Upper lobe of left lung (tissue), 6 donors: ENCODE measurements at regions not wholly inside any gene's neighbourhood (a gene's known extent, or its start where the extent isn't known, plus 50 kb on each side); places are given as distances from the start of the nearest gene placed in this dataset.
A peak's percentile ranks its signal among the peaks of the same experiment; 100 is the strongest.
"Not testable (repeated sequence)": the region's sequence is repeated elsewhere in the genome, so short reads cannot be mapped to it uniquely, and the experiment has no call there.

Source experiments
- ATAC-seq, 2 donors: fragments of 200-7000 bp; cut with Tn5 transposase; one replicate each; pipeline ENCODE4 v1.9.1; 2022; ENCODE audit warnings: mild to moderate bottlenecking in 2 of 2, moderate library complexity in 2 of 2; ENCODE audit not compliant: low FRiP score in 2 of 2
- DNase-seq, 2 donors: peaks; one replicate each; pipeline ENCODE4 v3.0.0-alpha.2; 2019 to 2020
- H3K27ac ChIP-seq, 4 donors: fragments of 200-600 bp; sonication (generic); one replicate each; pipeline ENCODE4 v1.5.1; 2016 to 2019
- H3K27me3 ChIP-seq, 4 donors: fragments of 200-600 bp; sonication (generic); one replicate each; pipeline ENCODE4 v1.5.1; 2017 to 2019
- H3K36me3 ChIP-seq, 4 donors: fragments of 200-600 bp; sonication (generic); one replicate each; pipeline ENCODE4 v1.5.1; 2016 to 2019
- H3K4me1 ChIP-seq, 4 donors: fragments of 200-600 bp; sonication (generic); one replicate each; pipeline ENCODE4 v1.5.1; 2018 to 2019
- H3K4me3 ChIP-seq, 4 donors: fragments of 200-600 bp; sonication (generic); one replicate each; pipeline ENCODE4 v1.5.1; 2017 to 2019; ENCODE audit warnings: mild to moderate bottlenecking in 2 of 4, moderate library complexity in 1 of 4
- H3K9me3 ChIP-seq, 4 donors: fragments of 200-600 bp; sonication (generic); one replicate each; pipeline ENCODE4 v1.5.1; 2018 to 2019
- CTCF ChIP-seq, 6 experiments: fragments of 450-650 bp in 4 of 6; fragments of 200-600 bp in 2 of 6; sonication (generic) in 2 of 6; IDR thresholded peaks; one replicate each; pipeline ENCODE4 v1.5.1; 2016 to 2019; ENCODE audit warnings: antibody characterized with exemption in 6 of 6
- EP300 ChIP-seq, 4 donors: sonication (generic); formaldehyde crosslinking; IDR thresholded peaks; one replicate each; pipeline ENCODE4 v1.5.1; 2017; ENCODE audit warnings: antibody characterized with exemption in 4 of 4, control low read depth in 2 of 4
- POLR2A ChIP-seq, 4 donors: fragments of 450-650 bp; IDR thresholded peaks; one replicate each; pipeline ENCODE4 v1.5.1; 2016 to 2017; ENCODE audit warnings: antibody characterized with exemption in 4 of 4, mild to moderate bottlenecking in 2 of 4
- POLR2AphosphoS5 ChIP-seq, 2 donors: sonication (generic); formaldehyde crosslinking; IDR thresholded peaks; one replicate each; pipeline ENCODE4 v1.5.1; 2017; ENCODE audit warnings: antibody characterized with exemption in 2 of 2
- whole genome bisulfite sequencing, 2 donors: methylation state at CpG; one replicate each; pipeline ENCODE4 v1.1.5; 2017 to 2018; 5-methylcytosine and 5-hydroxymethylcytosine counted together
- donor health status: DM: no; HTN: no; CAD: no; lungs with moderate emphysema.
- donor health status: DM: no; HTN: yes; CAD: no; lungs with severe emphysema.

GRCh38 chr7:138195151-138195571, 118.9 kb downstream of the AKR1D1 start:
- H3K4me1 ChIP-seq: peaks cover 14 to 26% (median 20%) of the 10 kb centered on the region in 4 donors
- ATAC-seq: peak; percentile 36 to 73
- no peak overlapping the region for H3K4me3 ChIP-seq
- no peak overlapping the region for H3K27ac ChIP-seq
- no peaks in the 10 kb centered on the region for H3K36me3 ChIP-seq
- no peaks in the 10 kb centered on the region for H3K27me3 ChIP-seq
- peak in 1 of 2 donors; percentile 37 for DNase-seq
- no peaks in the 10 kb centered on the region for H3K9me3 ChIP-seq
- TF ChIP-seq CTCF (IDR thresholded peaks at IDR 0.05) (no peak), POLR2A (IDR thresholded peaks at IDR 0.05) (no peak), EP300 (IDR thresholded peaks at IDR 0.05) (peak in 2 of 4 donors; percentile 34 to 35), POLR2AphosphoS5 (IDR thresholded peaks at IDR 0.05) (peak in 1 of 2 donors; percentile 22)
- WGBS, 2 donors: 14 to 22% methylated on average over 1 to 2 of the region's 2 CpGs

DNA sequence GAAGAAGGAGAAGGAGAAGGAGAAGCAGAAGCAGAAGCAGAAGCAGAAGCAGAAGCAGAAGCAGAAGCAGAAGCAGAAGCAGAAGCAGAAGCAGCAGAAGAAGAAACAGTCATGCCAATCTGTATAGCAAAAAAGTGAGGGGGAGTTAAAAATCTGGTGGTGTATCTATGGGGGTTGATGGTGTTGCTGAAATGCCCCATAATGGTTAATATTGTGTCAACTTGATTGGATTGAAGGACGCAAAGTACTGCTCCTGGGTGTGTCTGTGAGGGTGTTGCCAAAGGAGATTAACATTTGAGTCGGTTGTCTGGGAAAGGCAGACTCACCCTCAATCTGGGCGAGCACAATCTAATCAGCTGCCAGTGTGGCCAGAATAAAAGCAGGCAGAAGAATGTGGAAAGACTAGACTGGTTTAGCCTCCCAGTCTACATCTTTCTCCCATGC, 120.3 kb downstream of the AKR1D1 start:
- H3K9me3 ChIP-seq, H3K4me3 ChIP-seq, H3K36me3 ChIP-seq, H3K27me3 ChIP-seq, DNase-seq: not testable (repeated sequence)
- Histone ChIP-seq H3K27ac (peak overlapping the region in 1 of 4 donors; percentile 39), H3K4me1 (peaks cover 14 to 26% (median 20%) of the 10 kb centered on the region in 4 donors)
- WGBS, 2 donors: 37 to 60% methylated on average over 3 of the region's 3 CpGs
- ATAC-seq: peak in 1 of 2 donors; percentile 54

GRCh38 chr7:138196971-138197896, 121.0 kb downstream of the AKR1D1 start:
- whole genome bisulfite sequencing, 2 donors: 67 to 77% methylated on average over 2 of the region's 2 CpGs
- TF ChIP-seq CTCF (IDR thresholded peaks at IDR 0.05) (no peak), EP300 (IDR thresholded peaks at IDR 0.05) (no peak), POLR2AphosphoS5 (IDR thresholded peaks at IDR 0.05) (no peak), POLR2A (IDR thresholded peaks at IDR 0.05) (no peak)
- Histone ChIP-seq H3K4me3 (no peak overlapping the region), H3K36me3 (no peaks in the 10 kb centered on the region), H3K4me1 (peaks cover 14 to 26% (median 20%) of the 10 kb centered on the region in 4 donors), H3K27ac (peak overlapping the region in 1 of 4 donors; percentile 39), H3K27me3 (no peaks in the 10 kb centered on the region), H3K9me3 (no peaks in the 10 kb centered on the region)
- ATAC-seq (peak in 1 of 2 donors; percentile 77), DNase-seq (no peak)

DNA sequence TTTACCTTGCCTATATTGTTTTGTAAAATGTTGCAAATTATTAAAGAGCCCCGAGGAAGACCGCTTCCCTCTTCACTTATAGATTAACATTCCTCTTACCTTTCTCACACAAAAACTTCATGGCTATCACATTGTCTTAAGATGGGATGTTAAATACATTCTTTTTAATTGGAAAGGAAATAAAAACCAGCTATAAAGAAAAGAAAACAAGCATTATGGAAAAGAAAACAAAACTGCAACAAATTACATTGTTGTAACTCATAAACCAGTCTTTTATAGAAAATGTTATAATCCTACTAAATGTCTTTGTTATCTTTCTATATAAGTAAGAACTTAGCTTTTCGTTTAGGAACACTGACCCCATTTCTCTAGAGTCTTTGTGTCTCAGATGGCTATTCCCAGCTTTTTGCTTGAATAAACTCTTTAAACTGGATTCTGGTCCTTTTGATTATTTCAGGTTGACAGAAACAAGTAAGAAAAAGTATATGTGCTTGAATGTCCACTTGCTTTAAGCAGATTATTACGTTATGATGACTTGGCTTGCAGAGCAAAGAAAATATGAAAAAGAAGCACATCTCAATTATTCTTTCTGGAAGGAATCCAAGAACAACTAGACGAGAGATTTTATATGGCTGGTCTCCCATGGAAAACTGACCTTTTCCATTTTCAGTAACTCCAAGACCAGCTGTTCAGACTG, 128.2 kb downstream of the AKR1D1 start:
- Histone ChIP-seq H3K9me3 (peaks cover 0 to 2% (median 0%) of the 10 kb centered on the region in 4 donors), H3K27me3 (no peaks in the 10 kb centered on the region), H3K4me3 (no peak overlapping the region), H3K4me1 (no peaks in the 10 kb centered on the region), H3K36me3 (no peaks in the 10 kb centered on the region), H3K27ac (no peak overlapping the region)
- ATAC-seq: no peak
- no peak for DNase-seq
- WGBS, 2 donors: 67 to 68% methylated on average over 5 of the region's 5 CpGs
- TF ChIP-seq EP300 (IDR thresholded peaks at IDR 0.05): no peak
- TF ChIP-seq CTCF (IDR thresholded peaks at IDR 0.05): no peak
- no peak for TF ChIP-seq POLR2AphosphoS5 (IDR thresholded peaks at IDR 0.05)
- TF ChIP-seq POLR2A (IDR thresholded peaks at IDR 0.05): no peak

GRCh38 chr7:138204982-138205298, 128.7 kb downstream of the AKR1D1 start:
- ATAC-seq (no peak), DNase-seq (no peak)
- peaks cover 0 to 2% (median 0%) of the 10 kb centered on the region in 4 donors for H3K9me3 ChIP-seq
- no peaks in the 10 kb centered on the region for H3K36me3 ChIP-seq
- WGBS, 2 donors: 83% methylated on average over 2 of the region's 2 CpGs
- no peak overlapping the region for H3K4me3 ChIP-seq
- H3K27me3 ChIP-seq: no peaks in the 10 kb centered on the region
- H3K27ac ChIP-seq: no peak overlapping the region
- no peaks in the 10 kb centered on the region for H3K4me1 ChIP-seq
- TF ChIP-seq CTCF (IDR thresholded peaks at IDR 0.05) (no peak), EP300 (IDR thresholded peaks at IDR 0.05) (no peak), POLR2AphosphoS5 (IDR thresholded peaks at IDR 0.05) (no peak), POLR2A (IDR thresholded peaks at IDR 0.05) (no peak)
